Loucy (cell line): ENCODE measurements at regions not wholly inside any gene's neighbourhood (a gene's known extent, or its start where the extent isn't known, plus 50 kb on each side); places are given as distances from the start of the nearest gene placed in this dataset.
"Not testable (repeated sequence)": the region's sequence is repeated elsewhere in the genome, so short reads cannot be mapped to it uniquely, and the experiment has no call there.

Experiments
- H2AFZ ChIP-seq: fragments of 200-600 bp; sonication (generic); 2 replicates; pipeline ENCODE4 v1.6.0; 2016; ENCODE audit warnings: antibody characterized with exemption, mild to moderate bottlenecking, low read length, moderate library complexity
- H3F3A ChIP-seq: fragments of 200-600 bp; 2 replicates; pipeline ENCODE4 v1.6.0; 2016; ENCODE audit warnings: antibody characterized with exemption, low read depth, mild to moderate bottlenecking
- H3K27me3 ChIP-seq: fragments of 200-600 bp; sonication (generic); 2 replicates; pipeline ENCODE4 v1.6.1; 2014; ENCODE audit warnings: low read length, mild to moderate bottlenecking; ENCODE audit not compliant: insufficient read depth, poor library complexity, severe bottlenecking
- H3K36me3 ChIP-seq: fragments of 200-600 bp; sonication (generic); 2 replicates; pipeline ENCODE4 v1.6.1; 2016; ENCODE audit warnings: low read length; ENCODE audit not compliant: insufficient read depth
- H3K4me1 ChIP-seq: fragments of 200-600 bp; sonication (generic); 2 replicates; pipeline ENCODE4 v1.5.1; 2014; ENCODE audit warnings: low read length, mild to moderate bottlenecking; ENCODE audit not compliant: insufficient read depth, poor library complexity, severe bottlenecking
- H3K4me2 ChIP-seq: fragments of 200-600 bp; sonication (generic); 2 replicates; pipeline ENCODE4 v1.6.0; 2014; ENCODE audit warnings: antibody characterized with exemption, low read length, low read depth, mild to moderate bottlenecking; ENCODE audit not compliant: poor library complexity, severe bottlenecking
- H3K4me3 ChIP-seq: fragments of 200-600 bp; sonication (generic); 2 replicates; pipeline ENCODE4 v1.5.1; 2014; ENCODE audit warnings: low read length, mild to moderate bottlenecking, mixed read lengths; ENCODE audit not compliant: poor library complexity, severe bottlenecking
- H3K79me2 ChIP-seq: fragments of 200-600 bp; sonication (generic); 2 replicates; pipeline ENCODE4 v1.6.1; 2014; ENCODE audit warnings: low read length; ENCODE audit not compliant: insufficient read depth
- H3K9ac ChIP-seq: fragments of 200-600 bp; sonication (generic); 2 replicates; pipeline ENCODE4 v1.6.0; 2014; ENCODE audit warnings: mild to moderate bottlenecking, low read depth, low read length, moderate library complexity; ENCODE audit not compliant: poor library complexity, severe bottlenecking
- H3K9me2 ChIP-seq: fragments of 200-600 bp; sonication (generic); replicated peaks from 2 replicates; pipeline ENCODE4 v1.6.1; 2016; ENCODE audit warnings: low read depth, low read length, mixed read lengths
- H3K9me3 ChIP-seq: fragments of 200-600 bp; sonication (generic); 2 replicates; pipeline ENCODE4 v1.6.1; 2014; ENCODE audit warnings: mild to moderate bottlenecking, antibody characterized with exemption, low read length, low read depth; ENCODE audit not compliant: insufficient read depth
- H4K20me1 ChIP-seq: fragments of 200-600 bp; sonication (generic); 2 replicates; pipeline ENCODE4 v1.6.0; 2014; ENCODE audit warnings: antibody characterized with exemption, low read length, mild to moderate bottlenecking; ENCODE audit not compliant: insufficient read depth, poor library complexity, severe bottlenecking
- CTCF ChIP-seq: fragments of 200-600 bp; sonication (generic); conservative IDR thresholded peaks from 2 replicates; pipeline ENCODE4 v1.5.1; 2014; ENCODE audit warnings: mild to moderate bottlenecking, antibody characterized with exemption, low read length
- EZH2phosphoT487 ChIP-seq: fragments of 200-600 bp; IDR thresholded peaks from 2 replicates; pipeline ENCODE4 v1.6.1; 2018; ENCODE audit warnings: antibody characterized with exemption, mild to moderate bottlenecking, moderate library complexity, borderline replicate concordance

- Histone ChIP-seq H3F3A (no peaks in the 10 kb centered on the region), H3K27me3 (no peaks in the 10 kb centered on the region), H3K4me1 (no peaks in the 10 kb centered on the region), H3K9me3 (no peaks in the 10 kb centered on the region), H4K20me1 (no peaks in the 10 kb centered on the region), H3K79me2 (no peaks in the 10 kb centered on the region), H2AFZ (no peak overlapping the region), H3K9ac (no peak overlapping the region), H3K36me3 (no peaks in the 10 kb centered on the region), H3K9me2 (no peaks in the 10 kb centered on the region), H3K4me3 (no peak overlapping the region), H3K4me2 (no peak overlapping the region)
- no peak for TF ChIP-seq CTCF
- no peak for TF ChIP-seq EZH2phosphoT487
These were observed 97.9 kb upstream of the PAXBP1 start for GRCh38 chr21:32869459-32869858.

GRCh38 chr21:32876426-32876825 lies 104.9 kb upstream of the PAXBP1 start:
- Histone ChIP-seq H2AFZ (no peak overlapping the region), H3K79me2 (no peaks in the 10 kb centered on the region), H3K27me3 (no peaks in the 10 kb centered on the region), H3K4me2 (no peak overlapping the region), H3K4me3 (no peak overlapping the region), H3K9me3 (no peaks in the 10 kb centered on the region), H3K9ac (no peak overlapping the region), H3K9me2 (no peaks in the 10 kb centered on the region), H3K4me1 (no peaks in the 10 kb centered on the region), H3F3A (no peaks in the 10 kb centered on the region), H4K20me1 (no peaks in the 10 kb centered on the region), H3K36me3 (no peaks in the 10 kb centered on the region)
- TF ChIP-seq CTCF: no peak
- TF ChIP-seq EZH2phosphoT487: no peak

GRCh38 chr21:32877888-32878287 lies 106.3 kb upstream of the PAXBP1 start:
- H3K4me3 ChIP-seq: not testable (repeated sequence)

DNA sequence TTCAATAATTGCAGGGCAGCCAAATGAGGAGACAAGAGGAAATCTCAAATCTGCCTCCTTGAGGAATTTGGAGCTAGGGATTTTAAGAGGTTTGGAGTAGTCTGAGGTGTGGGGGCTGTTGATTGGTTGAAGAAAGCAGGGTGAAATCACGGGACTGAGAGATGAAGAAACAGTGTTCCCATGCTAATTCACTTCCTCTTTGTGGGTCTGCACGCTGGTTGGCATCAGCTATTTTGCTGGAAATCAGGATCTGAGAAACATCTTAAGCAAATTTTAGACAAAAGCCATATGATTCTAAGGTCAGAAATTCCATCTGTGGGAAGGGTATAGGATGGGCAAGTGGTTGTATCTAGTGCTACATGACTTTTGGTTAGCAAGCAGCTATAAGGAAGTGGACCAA lies 107.1 kb upstream of the PAXBP1 start:
- Histone ChIP-seq H3K9ac (no peak overlapping the region), H4K20me1 (no peaks in the 10 kb centered on the region), H2AFZ (no peak overlapping the region), H3F3A (no peaks in the 10 kb centered on the region), H3K79me2 (no peaks in the 10 kb centered on the region), H3K4me3 (no peak overlapping the region), H3K36me3 (no peaks in the 10 kb centered on the region), H3K4me1 (no peaks in the 10 kb centered on the region), H3K9me2 (no peaks in the 10 kb centered on the region), H3K27me3 (no peaks in the 10 kb centered on the region), H3K9me3 (no peaks in the 10 kb centered on the region), H3K4me2 (no peak overlapping the region)
- TF ChIP-seq EZH2phosphoT487 (no peak), CTCF (no peak)

More at GRCh38 chr21:32877888-32878287, 106.3 kb upstream of the PAXBP1 start:
- H3K36me3 ChIP-seq, H3K9ac ChIP-seq, H3K9me3 ChIP-seq, H3K9me2 ChIP-seq, H3K4me1 ChIP-seq, H3K4me2 ChIP-seq, H3F3A ChIP-seq, H3K27me3 ChIP-seq, H2AFZ ChIP-seq, H4K20me1 ChIP-seq, H3K79me2 ChIP-seq: not testable (repeated sequence)
